HG03280 (cell line): ENCODE measurements at regions not wholly inside any gene's neighbourhood (a gene's known extent, or its start where the extent isn't known, plus 50 kb on each side); places are given as distances from the start of the nearest gene placed in this dataset.

Source experiments
- ATAC-seq: cut with Tn5 transposase; IDR thresholded peaks from one replicate; pipeline ENCODE4 v1.9.1; 2021; ENCODE audit warnings: mild to moderate bottlenecking, moderate library complexity; ENCODE audit not compliant: unreplicated experiment

GRCh38 chr2:898319-898718, 52.3 kb upstream of the SNTG2 start:
- no peak for ATAC-seq

- no peak for ATAC-seq
Measured at GRCh38 chr2:897091-897490, 53.6 kb upstream of the SNTG2 start.

DNA sequence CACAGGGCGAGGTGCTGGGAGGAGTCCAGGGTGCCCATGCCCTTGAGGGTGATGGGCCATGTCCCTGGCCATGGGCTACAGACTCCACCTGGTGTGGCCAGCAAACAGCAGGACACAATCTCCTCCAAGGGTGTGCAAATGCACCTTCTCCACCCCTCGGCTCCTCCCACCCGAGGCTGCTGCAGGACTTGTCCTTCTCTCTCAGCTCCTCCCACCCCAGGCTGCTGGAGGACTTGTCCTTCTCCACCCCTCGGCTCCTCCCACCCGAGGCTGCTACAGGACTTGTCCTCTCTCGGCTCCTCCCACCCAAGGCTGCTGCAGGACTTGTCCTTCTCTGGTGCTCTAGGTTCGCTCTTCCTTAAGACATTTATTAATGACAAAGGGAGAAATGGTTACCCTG, 57.3 kb upstream of the SNTG2 start:
- ATAC-seq = no peak

DNA sequence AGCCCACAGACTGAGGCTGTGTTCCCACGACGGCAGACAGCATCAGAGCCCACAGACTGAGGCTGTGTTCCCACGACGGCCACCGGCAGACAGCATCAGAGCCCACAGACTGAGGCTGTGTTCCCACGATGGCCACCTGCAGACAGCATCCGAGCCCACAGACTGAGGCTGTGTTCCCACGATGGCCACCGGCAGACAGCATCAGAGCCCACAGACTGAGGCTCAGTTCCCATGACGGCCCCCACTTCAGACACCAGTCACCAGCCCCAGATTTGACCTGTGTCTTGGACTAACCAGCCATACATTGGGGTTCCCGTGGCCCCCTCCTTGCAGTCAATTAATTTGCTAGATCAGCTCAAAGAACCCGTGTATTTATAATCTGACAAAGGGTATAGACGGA, 57.8 kb upstream of the SNTG2 start:
- ATAC-seq = no peak

GRCh38 chr2:892401-892800, 58.2 kb upstream of the SNTG2 start:
- ATAC-seq = no peak

DNA sequence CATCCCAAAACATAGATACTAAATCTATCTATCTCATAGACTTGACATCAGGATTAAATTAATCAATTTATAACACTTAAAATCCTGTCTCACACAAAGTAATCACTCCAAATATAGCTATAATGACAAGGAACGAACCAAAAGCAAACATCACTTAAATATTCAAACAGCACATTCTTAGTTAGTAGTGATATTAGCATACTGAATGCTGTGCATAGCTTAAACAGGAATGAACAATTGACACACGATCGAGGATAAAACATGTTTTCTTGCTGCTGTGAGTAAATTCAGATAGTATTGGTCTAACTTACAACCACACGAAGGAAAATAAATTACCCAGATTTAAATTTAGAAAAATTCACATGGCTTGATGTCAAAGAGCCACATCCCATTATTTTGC, 58.9 kb upstream of the SNTG2 start:
- no peak for ATAC-seq

GRCh38 chr2:890791-891190, 59.9 kb upstream of the SNTG2 start:
- no peak for ATAC-seq

DNA sequence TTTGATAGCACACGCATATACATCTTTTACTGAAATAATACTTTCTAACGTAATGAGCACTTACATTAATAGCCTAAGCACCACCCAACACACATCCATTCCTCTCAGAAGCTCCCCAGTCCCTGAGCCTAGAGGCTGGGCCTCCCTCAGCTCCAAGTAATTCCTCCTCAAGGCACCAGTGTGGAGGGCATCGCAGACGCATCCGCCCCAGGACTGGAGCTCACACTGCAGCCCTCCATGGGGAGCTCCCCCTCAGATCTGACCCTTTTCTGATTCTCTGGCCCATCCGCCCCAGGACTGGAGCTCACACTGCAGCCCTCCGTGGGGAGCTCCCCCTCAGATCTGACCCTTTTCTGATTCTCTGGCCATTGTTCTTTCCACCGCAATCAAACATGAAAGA, 60.4 kb upstream of the SNTG2 start:
- ATAC-seq = no peak

DNA sequence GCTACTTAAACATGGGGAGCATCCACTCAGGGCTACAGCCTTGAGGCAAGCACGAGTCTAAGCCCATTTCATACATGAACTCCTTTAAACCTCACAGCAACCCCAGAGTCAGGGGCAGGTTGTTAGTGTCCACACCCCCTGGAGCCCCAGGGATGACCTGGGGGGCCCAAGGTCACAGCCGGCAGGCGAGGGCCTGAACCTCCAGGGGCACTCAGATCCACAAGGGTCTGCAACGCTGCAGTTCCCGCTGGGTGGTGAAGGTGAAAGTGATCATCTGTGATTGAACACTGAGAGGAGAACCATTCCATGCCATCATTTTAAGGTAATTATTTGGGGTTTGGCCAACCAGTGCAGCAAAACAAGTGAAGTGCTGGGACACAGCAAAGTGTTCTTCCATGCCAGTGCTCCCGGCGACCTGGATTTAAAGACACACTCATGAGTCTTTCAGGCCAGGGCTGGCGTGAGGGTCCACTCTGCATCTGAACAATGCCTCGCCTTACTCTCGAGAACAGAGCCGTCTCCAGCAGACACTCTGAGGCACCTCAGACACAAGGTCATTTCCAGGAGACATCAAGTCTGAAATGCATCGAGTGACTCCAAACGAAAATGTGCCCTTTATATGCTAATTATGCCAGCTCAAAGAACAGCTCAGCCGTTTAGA, 61.6 kb upstream of the SNTG2 start:
- ATAC-seq = no peak

GRCh38 chr2:888211-888801, 62.3 kb upstream of the SNTG2 start:
- no peak for ATAC-seq

GRCh38 chr2:887639-888038, 63.0 kb upstream of the SNTG2 start:
- no peak for ATAC-seq

- ATAC-seq = no peak
Measured at GRCh38 chr2:886072-887022, 64.3 kb upstream of the SNTG2 start.

GRCh38 chr2:885230-886071, 65.2 kb upstream of the SNTG2 start:
- no peak for ATAC-seq

- ATAC-seq = no peak
Measured at GRCh38 chr2:883803-884748, 66.6 kb upstream of the SNTG2 start.

DNA sequence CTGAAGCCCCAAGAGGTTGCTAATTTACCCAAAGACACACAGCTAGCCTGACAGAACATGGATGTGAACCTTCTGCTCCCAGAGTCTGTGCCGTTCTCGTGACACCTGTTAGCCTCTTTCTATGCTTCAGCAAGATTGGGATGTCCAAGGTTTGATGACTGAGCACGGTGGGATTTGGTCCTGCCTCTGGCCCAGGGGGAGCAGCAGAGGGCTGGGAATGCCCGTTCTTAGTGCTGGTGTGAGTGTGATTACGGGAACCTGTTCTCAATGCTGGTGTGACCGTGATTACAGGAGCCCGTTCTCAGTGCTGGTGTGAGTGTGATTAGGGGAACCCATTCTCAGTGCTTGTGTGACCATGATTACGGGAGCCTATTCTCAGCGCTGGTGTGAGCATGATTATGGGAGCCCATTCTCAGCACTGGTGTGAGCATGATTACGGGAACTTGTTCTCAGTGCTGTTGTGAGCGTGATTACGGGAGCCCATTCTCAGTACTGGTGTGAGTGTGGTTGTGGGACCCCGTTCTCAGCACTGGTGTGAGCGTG, 67.3 kb upstream of the SNTG2 start:
- no peak for ATAC-seq

DNA sequence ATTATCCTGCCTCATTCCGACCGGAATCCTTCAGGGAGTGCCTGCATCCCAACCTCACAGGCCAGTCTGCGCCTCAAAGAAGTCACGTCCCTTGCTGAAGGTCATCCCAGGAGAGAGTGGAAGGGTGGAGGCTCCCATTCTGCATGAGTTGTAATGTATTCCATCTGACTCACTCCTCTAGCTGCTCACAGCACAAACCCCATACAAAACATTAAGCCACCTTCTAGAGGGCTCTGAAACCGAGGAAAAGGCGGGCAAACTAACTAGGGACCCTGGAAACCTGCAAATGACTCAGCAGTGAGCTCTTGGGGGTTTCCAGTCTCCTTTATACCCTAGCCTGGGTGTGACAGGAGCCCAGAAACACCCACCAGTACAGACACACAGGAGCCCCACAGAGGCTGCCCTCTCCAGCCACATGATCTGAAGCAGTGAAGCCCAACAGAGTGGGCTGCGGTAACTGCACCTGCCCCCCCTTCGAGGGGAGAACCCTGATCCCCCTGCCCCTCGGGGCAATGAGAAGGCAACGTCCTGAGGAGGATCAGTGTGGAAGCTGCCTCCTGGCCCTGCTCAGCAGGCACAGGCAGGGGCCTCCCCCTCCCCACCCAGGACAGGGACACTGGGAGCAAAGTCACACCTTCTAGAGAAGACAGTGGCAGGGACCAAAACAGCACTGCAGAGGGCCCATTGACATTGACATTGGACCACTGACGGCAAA, 69.3 kb upstream of the SNTG2 start:
- peak; percentile 48 for ATAC-seq

- no peak for ATAC-seq
Measured at GRCh38 chr2:880201-880970, 70.3 kb upstream of the SNTG2 start.

- no peak for ATAC-seq
Measured at GRCh38 chr2:879540-879939, 71.1 kb upstream of the SNTG2 start.
